ENCODE measurements at regions not wholly inside any gene's neighbourhood (a gene's known extent, or its start where the extent isn't known, plus 50 kb on each side); places are given as distances from the start of the nearest gene placed in this dataset.

GRCh38 chr2:126801473-126801872, 97.2 kb upstream of the TEX51 start:
- WGBS, 2 experiments: 50% methylated on average over 1 of the region's 6 CpGs; no CpG with 5 or more reads in 1 of the 2 experiments
- no peaks in the 10 kb centered on the region for H3K36me3 ChIP-seq (ENCODE audit: control insufficient read depth, insufficient read depth, low read length)
- no peaks in the 10 kb centered on the region for H3K27me3 ChIP-seq (ENCODE audit: control insufficient read depth, insufficient read depth, low read length, poor library complexity, severe bottlenecking)
- H3K4me3 ChIP-seq (ENCODE audit: insufficient read depth, low read depth, low read length): no peak overlapping the region
- no peak overlapping the region for H3K27ac ChIP-seq (ENCODE audit: insufficient read depth, low read depth, low read length, poor library complexity, severe bottlenecking)
- H3K9me3 ChIP-seq (ENCODE audit: control insufficient read depth, low read length): no peaks in the 10 kb centered on the region
- H3K4me1 ChIP-seq (ENCODE audit: control insufficient read depth, insufficient read depth, low read length): no peaks in the 10 kb centered on the region

- Histone ChIP-seq H3K36me3 (ENCODE audit: control insufficient read depth, insufficient read depth, low read length) (no peaks in the 10 kb centered on the region), H3K27ac (ENCODE audit: insufficient read depth, low read depth, low read length, poor library complexity, severe bottlenecking) (no peak overlapping the region), H3K9me3 (ENCODE audit: control insufficient read depth, low read length) (no peaks in the 10 kb centered on the region), H3K27me3 (ENCODE audit: control insufficient read depth, insufficient read depth, low read length, poor library complexity, severe bottlenecking) (no peaks in the 10 kb centered on the region), H3K4me1 (ENCODE audit: control insufficient read depth, insufficient read depth, low read length) (no peaks in the 10 kb centered on the region), H3K4me3 (ENCODE audit: insufficient read depth, low read depth, low read length) (no peak overlapping the region)
- 83 to 87% methylated on average over 7 of the region's 7 CpGs for WGBS, 2 experiments
Measured at GRCh38 chr2:126802316-126802715, 96.4 kb upstream of the TEX51 start.

- Histone ChIP-seq H3K4me1 (ENCODE audit: control insufficient read depth, insufficient read depth, low read length) (no peaks in the 10 kb centered on the region), H3K27me3 (ENCODE audit: control insufficient read depth, insufficient read depth, low read length, poor library complexity, severe bottlenecking) (no peaks in the 10 kb centered on the region), H3K36me3 (ENCODE audit: control insufficient read depth, insufficient read depth, low read length) (no peaks in the 10 kb centered on the region), H3K27ac (ENCODE audit: insufficient read depth, low read depth, low read length, poor library complexity, severe bottlenecking) (no peak overlapping the region), H3K9me3 (ENCODE audit: control insufficient read depth, low read length) (no peaks in the 10 kb centered on the region), H3K4me3 (ENCODE audit: insufficient read depth, low read depth, low read length) (no peak overlapping the region)
- 90 to 93% methylated on average over 8 of the region's 8 CpGs for WGBS, 2 experiments
Measured at GRCh38 chr2:126802774-126803433, 95.8 kb upstream of the TEX51 start.

GRCh38 chr2:126803434-126803775, 95.3 kb upstream of the TEX51 start:
- H3K36me3 ChIP-seq (ENCODE audit: control insufficient read depth, insufficient read depth, low read length): no peaks in the 10 kb centered on the region
- H3K27ac ChIP-seq (ENCODE audit: insufficient read depth, low read depth, low read length, poor library complexity, severe bottlenecking): no peak overlapping the region
- no peaks in the 10 kb centered on the region for H3K27me3 ChIP-seq (ENCODE audit: control insufficient read depth, insufficient read depth, low read length, poor library complexity, severe bottlenecking)
- no peaks in the 10 kb centered on the region for H3K9me3 ChIP-seq (ENCODE audit: control insufficient read depth, low read length)
- no peaks in the 10 kb centered on the region for H3K4me1 ChIP-seq (ENCODE audit: control insufficient read depth, insufficient read depth, low read length)
- no peak overlapping the region for H3K4me3 ChIP-seq (ENCODE audit: insufficient read depth, low read depth, low read length)
- WGBS, 2 experiments: 87 to 88% methylated on average over 8 of the region's 8 CpGs

GRCh38 chr2:126804347-126804746, 94.3 kb upstream of the TEX51 start:
- no peak overlapping the region for H3K27ac ChIP-seq (ENCODE audit: insufficient read depth, low read depth, low read length, poor library complexity, severe bottlenecking)
- WGBS, 2 experiments: 89 to 90% methylated on average over 17 of the region's 17 CpGs
- H3K4me3 ChIP-seq (ENCODE audit: insufficient read depth, low read depth, low read length): no peak overlapping the region
- peaks cover 6% of the 10 kb centered on the region for H3K4me1 ChIP-seq (ENCODE audit: control insufficient read depth, insufficient read depth, low read length)
- H3K36me3 ChIP-seq (ENCODE audit: control insufficient read depth, insufficient read depth, low read length): no peaks in the 10 kb centered on the region
- no peaks in the 10 kb centered on the region for H3K27me3 ChIP-seq (ENCODE audit: control insufficient read depth, insufficient read depth, low read length, poor library complexity, severe bottlenecking)
- no peaks in the 10 kb centered on the region for H3K9me3 ChIP-seq (ENCODE audit: control insufficient read depth, low read length)

GRCh38 chr2:126808929-126809328, 89.8 kb upstream of the TEX51 start:
- H3K4me3 ChIP-seq (ENCODE audit: insufficient read depth, low read depth, low read length): no peak overlapping the region
- H3K27ac ChIP-seq (ENCODE audit: insufficient read depth, low read depth, low read length, poor library complexity, severe bottlenecking): no peak overlapping the region
- peaks cover 6% of the 10 kb centered on the region for H3K4me1 ChIP-seq (ENCODE audit: control insufficient read depth, insufficient read depth, low read length)
- WGBS, 2 experiments: 25 to 31% methylated on average over 6 of the region's 6 CpGs
- no peaks in the 10 kb centered on the region for H3K9me3 ChIP-seq (ENCODE audit: control insufficient read depth, low read length)
- no peaks in the 10 kb centered on the region for H3K36me3 ChIP-seq (ENCODE audit: control insufficient read depth, insufficient read depth, low read length)
- H3K27me3 ChIP-seq (ENCODE audit: control insufficient read depth, insufficient read depth, low read length, poor library complexity, severe bottlenecking): no peaks in the 10 kb centered on the region

GRCh38 chr2:126809340-126809739, 89.3 kb upstream of the TEX51 start:
- WGBS, 2 experiments: 51 to 54% methylated on average over 7 of the region's 7 CpGs
- H3K4me1 ChIP-seq (ENCODE audit: control insufficient read depth, insufficient read depth, low read length): peaks cover 6% of the 10 kb centered on the region
- H3K4me3 ChIP-seq (ENCODE audit: insufficient read depth, low read depth, low read length): no peak overlapping the region
- H3K36me3 ChIP-seq (ENCODE audit: control insufficient read depth, insufficient read depth, low read length): no peaks in the 10 kb centered on the region
- no peak overlapping the region for H3K27ac ChIP-seq (ENCODE audit: insufficient read depth, low read depth, low read length, poor library complexity, severe bottlenecking)
- no peaks in the 10 kb centered on the region for H3K27me3 ChIP-seq (ENCODE audit: control insufficient read depth, insufficient read depth, low read length, poor library complexity, severe bottlenecking)
- H3K9me3 ChIP-seq (ENCODE audit: control insufficient read depth, low read length): no peaks in the 10 kb centered on the region

GRCh38 chr2:126810001-126810400, 88.7 kb upstream of the TEX51 start:
- Histone ChIP-seq H3K4me3 (ENCODE audit: insufficient read depth, low read depth, low read length) (no peak overlapping the region), H3K27me3 (ENCODE audit: control insufficient read depth, insufficient read depth, low read length, poor library complexity, severe bottlenecking) (no peaks in the 10 kb centered on the region), H3K27ac (ENCODE audit: insufficient read depth, low read depth, low read length, poor library complexity, severe bottlenecking) (no peak overlapping the region), H3K36me3 (ENCODE audit: control insufficient read depth, insufficient read depth, low read length) (no peaks in the 10 kb centered on the region), H3K9me3 (ENCODE audit: control insufficient read depth, low read length) (no peaks in the 10 kb centered on the region), H3K4me1 (ENCODE audit: control insufficient read depth, insufficient read depth, low read length) (peaks cover 6% of the 10 kb centered on the region)
- WGBS, 2 experiments: 87 to 92% methylated on average over 4 to 6 of the region's 6 CpGs

- no peak overlapping the region for H3K4me3 ChIP-seq (ENCODE audit: insufficient read depth, low read depth, low read length)
- no peak overlapping the region for H3K27ac ChIP-seq (ENCODE audit: insufficient read depth, low read depth, low read length, poor library complexity, severe bottlenecking)
- H3K4me1 ChIP-seq (ENCODE audit: control insufficient read depth, insufficient read depth, low read length): peaks cover 6% of the 10 kb centered on the region
- H3K9me3 ChIP-seq (ENCODE audit: control insufficient read depth, low read length): no peaks in the 10 kb centered on the region
- whole genome bisulfite sequencing, 2 experiments: 85 to 88% methylated on average over 6 of the region's 6 CpGs
- H3K27me3 ChIP-seq (ENCODE audit: control insufficient read depth, insufficient read depth, low read length, poor library complexity, severe bottlenecking): no peaks in the 10 kb centered on the region
- H3K36me3 ChIP-seq (ENCODE audit: control insufficient read depth, insufficient read depth, low read length): no peaks in the 10 kb centered on the region
Measured at GRCh38 chr2:126811101-126811500, 87.6 kb upstream of the TEX51 start.

GRCh38 chr2:126817172-126817571, 81.5 kb upstream of the TEX51 start:
- 90 to 98% methylated on average over 3 of the region's 3 CpGs for WGBS, 2 experiments
- no peaks in the 10 kb centered on the region for H3K27me3 ChIP-seq (ENCODE audit: control insufficient read depth, insufficient read depth, low read length, poor library complexity, severe bottlenecking)
- no peak overlapping the region for H3K27ac ChIP-seq (ENCODE audit: insufficient read depth, low read depth, low read length, poor library complexity, severe bottlenecking)
- H3K4me3 ChIP-seq (ENCODE audit: insufficient read depth, low read depth, low read length): no peak overlapping the region
- no peaks in the 10 kb centered on the region for H3K4me1 ChIP-seq (ENCODE audit: control insufficient read depth, insufficient read depth, low read length)
- H3K36me3 ChIP-seq (ENCODE audit: control insufficient read depth, insufficient read depth, low read length): no peaks in the 10 kb centered on the region
- no peaks in the 10 kb centered on the region for H3K9me3 ChIP-seq (ENCODE audit: control insufficient read depth, low read length)

- Histone ChIP-seq H3K27me3 (ENCODE audit: control insufficient read depth, insufficient read depth, low read length, poor library complexity, severe bottlenecking) (no peaks in the 10 kb centered on the region), H3K27ac (ENCODE audit: insufficient read depth, low read depth, low read length, poor library complexity, severe bottlenecking) (no peak overlapping the region), H3K4me3 (ENCODE audit: insufficient read depth, low read depth, low read length) (no peak overlapping the region), H3K4me1 (ENCODE audit: control insufficient read depth, insufficient read depth, low read length) (peaks cover 2% of the 10 kb centered on the region), H3K9me3 (ENCODE audit: control insufficient read depth, low read length) (no peaks in the 10 kb centered on the region), H3K36me3 (ENCODE audit: control insufficient read depth, insufficient read depth, low read length) (no peaks in the 10 kb centered on the region)
- 96% methylated on average over 8 of the region's 8 CpGs for WGBS, 2 experiments
Measured at GRCh38 chr2:126822115-126822514, 76.6 kb upstream of the TEX51 start.

All from ectodermal cell (in vitro differentiated cells).